H54 (cell line): ENCODE measurements at regions not wholly inside any gene's neighbourhood (a gene's known extent, or its start where the extent isn't known, plus 50 kb on each side); places are given as distances from the start of the nearest gene placed in this dataset.
"Not testable (repeated sequence)": the region's sequence is repeated elsewhere in the genome, so short reads cannot be mapped to it uniquely, and the experiment has no call there.

Experiments
- DNase-seq: peaks from one replicate; pipeline ENCODE4 v3.0.0; 2011; ENCODE audit warnings: low spot score, mixed read lengths; ENCODE audit not compliant: insufficient read length
- FAIRE-seq: peaks from 3 replicates; lab custom pipeline; 2011; peaks lifted over from hg19 to GRCh38; lab: Jason Lieb, UNC
- POLR2A ChIP-seq: IDR thresholded peaks from 2 replicates; pipeline ENCODE4 v1.6.1; 2011; ENCODE audit warnings: low read depth, mild to moderate bottlenecking, low read length

DNA sequence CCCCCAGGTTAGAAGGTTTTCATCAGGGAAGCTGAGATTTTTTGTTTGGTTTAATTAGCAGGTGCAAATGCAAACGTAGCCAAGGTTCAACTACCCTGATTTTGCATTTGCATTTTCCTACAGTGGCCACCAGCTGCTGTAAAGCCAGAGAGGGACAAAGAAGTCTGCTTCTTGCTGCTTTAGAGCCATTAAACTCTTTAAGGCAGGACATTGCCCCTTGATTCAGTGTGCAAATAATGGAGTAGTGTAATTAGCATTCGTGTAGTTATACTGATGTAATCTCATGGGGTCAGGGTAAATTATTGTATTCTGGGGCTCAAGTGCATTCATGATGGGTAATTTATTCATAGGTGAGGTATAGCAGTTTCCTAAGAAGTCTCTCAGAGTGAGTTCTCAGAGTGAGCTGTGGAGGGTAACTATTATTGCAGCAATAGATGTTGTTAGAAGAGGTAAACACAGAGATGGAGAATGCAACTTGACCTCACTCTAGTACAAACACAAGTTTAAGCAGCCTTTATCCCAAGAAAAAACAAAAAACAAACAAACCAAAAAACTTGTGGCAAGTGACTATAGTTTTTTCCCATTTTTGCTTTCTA lies 526.5 kb downstream of the KIF4B start:
- TF ChIP-seq POLR2A = no peak
- DNase-seq = no peak
- no peak for FAIRE-seq

DNA sequence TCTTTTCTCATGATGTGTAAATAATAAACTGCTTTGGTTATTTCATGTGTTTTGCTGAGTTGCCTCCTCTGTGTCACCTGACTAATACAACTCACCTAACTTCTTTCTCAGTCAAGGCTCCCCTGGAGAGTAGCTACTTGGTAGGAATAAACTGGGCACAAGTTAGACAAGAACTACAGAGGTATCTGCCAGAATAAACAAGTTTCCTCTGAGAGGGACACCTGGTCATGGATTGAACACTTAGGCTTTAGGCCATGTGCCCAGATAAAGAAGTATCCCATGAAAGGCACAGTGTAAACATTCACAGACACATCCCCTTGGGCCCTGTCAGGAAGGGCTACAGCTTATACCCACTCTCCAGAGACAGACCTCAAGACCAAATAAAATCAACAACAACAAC lies 532.5 kb downstream of the KIF4B start:
- FAIRE-seq (no peak), DNase-seq (no peak)
- no peak for TF ChIP-seq POLR2A

DNA sequence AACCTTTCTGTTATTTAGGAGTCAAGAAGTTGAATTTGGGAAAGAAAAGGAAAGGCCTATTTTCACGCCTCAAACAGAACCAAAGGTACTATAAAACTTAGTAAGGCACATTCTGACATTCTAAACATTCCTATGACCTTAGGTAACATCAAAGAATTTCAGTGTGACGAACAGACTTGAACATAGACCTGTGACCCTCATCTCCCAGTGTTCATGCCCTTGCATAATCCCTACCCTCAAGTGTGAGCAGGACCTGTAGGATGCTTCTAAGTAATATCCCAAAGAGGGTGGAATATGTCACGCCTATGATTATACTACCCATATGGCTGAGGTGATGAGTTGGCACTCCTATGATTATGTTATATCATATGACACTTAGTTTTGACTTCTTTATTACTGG lies 540.9 kb downstream of the KIF4B start:
- FAIRE-seq = no peak
- DNase-seq = no peak
- TF ChIP-seq POLR2A = no peak

DNA sequence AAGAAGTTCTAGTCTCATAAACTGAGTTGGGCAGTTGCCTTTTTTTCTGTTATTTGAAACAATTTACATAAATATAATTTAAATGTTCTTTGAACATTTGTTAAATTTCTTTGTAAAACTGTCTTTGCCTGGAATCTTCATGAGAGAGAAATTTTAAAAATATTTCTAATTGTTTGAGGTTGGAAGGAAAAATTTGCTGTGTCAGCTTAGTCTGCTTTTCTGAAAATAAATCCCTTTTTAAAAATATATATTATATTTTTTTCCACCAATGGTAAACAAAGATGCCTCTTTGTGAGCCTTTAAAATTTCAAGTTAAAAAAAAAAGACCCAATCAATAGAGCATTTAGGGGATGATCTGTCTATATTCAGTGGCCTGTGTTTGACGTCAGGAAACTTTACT lies 542.7 kb downstream of the KIF4B start:
- no peak for TF ChIP-seq POLR2A
- FAIRE-seq = no peak

DNA sequence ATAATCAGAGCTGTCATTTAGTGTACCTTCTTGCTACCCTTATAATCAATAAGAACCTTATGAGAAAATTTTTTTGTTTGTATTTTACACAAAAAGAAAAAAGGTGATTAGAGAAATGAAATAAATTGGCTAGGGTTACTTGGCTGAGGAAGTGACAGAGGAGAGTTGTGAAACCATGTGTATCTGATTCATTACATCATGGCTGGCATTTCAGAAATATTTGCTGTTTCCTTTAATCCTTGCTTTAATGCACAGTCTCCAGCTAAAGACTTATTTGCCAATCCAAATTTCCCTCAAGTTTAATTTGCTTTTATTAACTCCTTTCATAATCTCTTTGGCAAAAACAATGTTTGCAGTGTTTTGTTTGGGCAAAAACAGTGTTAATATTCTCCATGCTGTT lies 543.1 kb downstream of the KIF4B start:
- FAIRE-seq (no peak), DNase-seq (no peak)
- no peak for TF ChIP-seq POLR2A

More for the DNA sequence above, 542.7 kb downstream of the KIF4B start:
- DNase-seq = no peak

DNA sequence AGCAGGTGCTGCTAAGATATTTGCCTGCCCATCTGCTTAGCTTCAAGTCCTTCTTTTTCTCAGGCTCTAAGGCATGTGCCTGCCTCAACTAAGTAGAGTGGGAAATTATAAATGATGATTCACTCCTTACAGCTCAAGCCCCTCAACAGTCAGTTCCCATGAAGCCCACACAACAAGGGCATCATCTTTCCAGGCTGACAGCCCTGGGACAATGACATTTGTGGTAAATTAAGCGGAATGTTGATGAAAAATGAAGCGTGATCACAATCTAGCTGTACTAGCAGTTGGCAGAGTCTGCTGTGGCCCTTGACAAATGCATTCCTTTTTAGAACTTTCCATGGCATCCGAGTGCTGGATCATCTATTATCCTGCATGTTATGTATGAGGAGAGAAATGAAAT lies 548.6 kb downstream of the KIF4B start:
- DNase-seq (no peak), FAIRE-seq (no peak)
- no peak for TF ChIP-seq POLR2A

DNA sequence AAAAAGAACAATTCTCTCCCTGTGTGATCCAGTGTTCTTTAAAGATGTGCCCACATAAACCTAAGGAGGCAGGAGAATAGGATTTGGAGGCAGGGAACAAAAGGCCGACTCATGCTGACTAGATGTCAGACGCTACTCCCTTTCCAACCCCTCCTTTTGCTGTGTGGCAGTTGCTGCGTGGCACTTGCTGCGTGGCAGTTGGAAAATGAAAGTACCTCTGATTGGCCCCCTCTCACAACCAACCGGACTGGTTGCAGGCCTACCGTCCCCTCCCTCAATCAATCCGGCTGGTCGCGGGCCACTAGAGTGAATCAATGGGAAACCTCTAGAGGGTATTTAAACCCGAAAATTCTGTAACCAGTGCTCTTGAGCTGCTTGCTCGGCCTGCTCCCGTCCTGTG lies 551.0 kb downstream of the KIF4B start:
- no peak for TF ChIP-seq POLR2A
- peak; percentile 15 for DNase-seq
- peak; percentile 83 for FAIRE-seq

DNA sequence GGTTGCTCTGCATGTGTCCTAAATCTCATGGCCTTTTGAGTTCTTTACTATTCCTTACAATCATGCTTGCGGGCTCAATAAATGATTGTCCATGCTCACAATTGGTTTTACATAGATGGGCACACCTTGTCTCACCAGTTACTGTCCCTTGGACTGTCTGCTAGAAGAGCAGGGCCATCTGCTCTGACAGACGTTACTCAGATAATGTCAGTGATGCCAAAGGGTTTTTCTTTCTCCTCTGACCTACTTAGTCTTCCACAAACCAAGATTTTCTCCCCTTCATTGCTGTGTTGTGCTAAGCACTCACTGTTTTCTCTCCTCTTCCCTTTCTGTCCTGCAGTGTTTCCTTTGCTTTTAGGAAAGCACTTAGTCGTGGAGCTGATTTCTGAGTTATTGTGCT lies 562.3 kb downstream of the KIF4B start:
- no peak for DNase-seq
- FAIRE-seq = no peak
- TF ChIP-seq POLR2A = no peak

DNA sequence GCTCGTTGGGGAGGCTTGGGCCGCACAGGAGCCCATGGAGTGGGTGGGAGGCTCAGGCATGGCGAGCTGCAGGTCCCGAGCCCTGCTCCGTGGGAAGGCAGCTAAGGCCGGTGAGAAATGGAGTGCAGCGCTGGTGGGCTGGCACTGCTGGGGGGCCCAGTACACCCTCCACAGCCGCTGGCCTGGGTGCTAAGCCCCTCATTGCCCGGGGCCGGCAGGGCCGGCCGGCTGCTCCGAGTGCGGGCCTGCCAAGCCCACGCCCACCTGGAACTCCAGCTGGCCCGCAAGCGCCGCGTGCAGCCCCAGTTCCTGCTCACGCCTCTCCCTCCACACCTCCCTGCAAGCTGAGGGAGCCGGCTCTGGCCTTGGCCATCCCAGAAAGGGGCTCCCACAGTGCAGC lies 573.3 kb downstream of the KIF4B start:
- FAIRE-seq, DNase-seq: not testable (repeated sequence)

DNA sequence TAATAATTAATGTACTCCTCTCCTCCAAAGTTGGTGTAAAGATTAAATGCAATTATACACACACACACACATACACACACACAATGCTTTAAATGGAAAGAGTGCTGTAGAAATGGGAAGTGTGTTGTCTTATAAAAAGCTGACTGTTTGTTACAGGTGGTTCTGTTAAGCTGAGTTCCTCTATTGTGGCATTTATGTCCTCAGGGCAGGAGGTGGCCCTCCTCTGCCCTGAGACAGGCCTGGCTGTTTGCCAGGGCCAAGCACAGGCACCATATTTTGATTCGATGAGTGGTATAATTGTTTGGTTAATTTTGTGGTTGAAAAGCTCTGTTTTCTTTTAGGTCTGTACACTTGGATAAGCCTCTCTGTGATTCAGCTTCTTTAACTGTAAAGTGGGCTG lies 573.9 kb downstream of the KIF4B start:
- no peak for TF ChIP-seq POLR2A
- DNase-seq (no peak), FAIRE-seq (no peak)

DNA sequence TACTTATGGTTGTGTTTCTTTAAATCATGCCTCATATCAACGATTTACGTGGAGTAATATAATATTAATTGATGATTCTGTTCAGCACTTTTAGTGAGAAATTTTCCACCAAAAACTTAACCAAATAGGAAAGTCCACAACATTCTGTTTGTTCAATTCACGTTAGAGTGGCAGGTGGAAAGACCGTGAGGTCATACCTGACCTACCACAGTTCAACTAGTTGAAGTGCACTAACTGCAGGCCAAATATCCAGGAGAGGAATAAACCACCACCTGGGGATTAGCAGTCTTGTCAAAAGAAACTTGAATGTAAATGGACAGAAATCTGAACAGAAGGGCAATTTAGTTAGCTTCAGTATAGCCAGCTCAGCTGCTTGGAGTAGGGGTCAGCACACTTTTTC lies 577.7 kb downstream of the KIF4B start:
- DNase-seq = no peak
- FAIRE-seq = no peak
- TF ChIP-seq POLR2A = no peak

DNA sequence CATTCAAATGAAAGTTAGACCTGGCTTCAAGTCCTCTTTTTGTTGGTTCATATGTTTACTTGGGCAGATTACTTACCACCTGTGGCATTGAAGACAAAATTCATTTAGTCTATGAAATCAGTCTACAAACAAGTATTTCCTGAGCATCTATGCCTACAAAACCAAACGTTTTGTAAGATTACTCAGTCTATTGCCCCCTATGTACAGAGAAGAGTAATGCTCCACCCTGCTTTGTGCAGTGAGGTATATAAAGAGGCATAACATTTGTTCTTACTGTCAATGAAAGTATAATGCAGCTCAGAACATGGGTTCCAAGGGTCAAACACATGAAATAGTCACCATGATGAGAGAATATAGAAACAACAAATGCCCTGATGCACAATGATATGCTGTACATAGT lies 580.7 kb downstream of the KIF4B start:
- TF ChIP-seq POLR2A = no peak
- DNase-seq = no peak
- no peak for FAIRE-seq

DNA sequence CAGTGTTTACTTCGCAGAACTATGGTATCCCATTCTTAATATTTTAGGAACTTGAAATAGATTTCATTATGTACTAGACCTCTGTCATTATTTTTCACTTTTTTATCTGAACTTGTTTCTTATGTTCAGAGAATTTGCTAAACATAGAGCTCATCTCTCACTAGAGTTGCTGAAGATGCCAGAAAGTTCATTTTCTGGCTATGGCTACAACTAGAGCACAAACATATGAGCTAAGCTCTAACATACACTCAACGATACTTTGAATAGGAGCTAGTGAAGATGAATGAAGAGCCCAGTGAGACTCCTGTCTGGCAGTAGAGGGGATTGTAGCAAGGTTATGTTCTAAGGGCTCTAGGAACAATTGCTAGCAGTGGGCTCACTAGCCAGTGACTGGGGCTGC lies 582.2 kb downstream of the KIF4B start:
- DNase-seq (no peak), FAIRE-seq (no peak)
- no peak for TF ChIP-seq POLR2A

DNA sequence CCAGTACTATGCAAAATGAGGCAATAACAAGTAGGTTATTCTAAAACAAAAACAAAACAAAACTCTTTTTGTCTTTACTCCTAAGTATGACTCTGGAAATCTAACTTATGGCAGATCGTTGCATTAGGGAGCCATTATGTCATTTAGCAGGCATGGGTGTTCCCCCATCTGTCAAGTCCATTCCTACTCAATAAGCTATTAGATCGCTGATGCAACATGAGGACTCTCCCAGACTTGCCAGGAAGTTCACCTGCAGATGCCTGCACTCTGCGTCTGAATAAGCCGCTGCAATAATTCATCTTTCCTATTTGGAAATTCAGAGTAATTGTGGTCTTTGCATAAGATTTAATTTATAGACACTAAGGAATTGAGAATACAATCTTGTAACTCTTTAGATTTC lies 585.0 kb downstream of the KIF4B start:
- no peak for TF ChIP-seq POLR2A
- FAIRE-seq (no peak), DNase-seq (no peak)

DNA sequence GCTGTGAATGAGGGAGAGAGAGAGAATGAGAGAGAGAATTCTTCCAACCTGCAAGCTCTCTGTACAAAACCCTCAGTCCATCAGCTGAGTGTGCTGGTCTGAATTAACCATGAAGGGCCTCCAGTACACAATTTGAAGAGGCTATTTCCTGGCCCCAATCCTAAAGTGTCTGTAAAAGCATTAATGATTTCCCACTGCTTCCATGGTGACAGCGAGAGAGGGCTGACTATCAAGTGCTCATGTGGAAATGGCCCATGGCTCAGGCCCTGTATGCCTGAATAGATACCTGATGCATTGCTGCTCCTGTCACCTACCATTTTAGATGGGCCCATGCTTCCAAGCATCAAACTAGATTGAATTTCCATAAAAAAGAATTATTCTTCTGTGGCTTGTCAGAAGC lies 592.4 kb downstream of the KIF4B start:
- no peak for TF ChIP-seq POLR2A
- FAIRE-seq = no peak
- DNase-seq = no peak
